SHP77 (cell line): ENCODE measurements at regions not wholly inside any gene's neighbourhood (a gene's known extent, or its start where the extent isn't known, plus 50 kb on each side); places are given as distances from the start of the nearest gene placed in this dataset.
"Not testable (repeated sequence)": the region's sequence is repeated elsewhere in the genome, so short reads cannot be mapped to it uniquely, and the experiment has no call there.

ENCODE experiments used
- DNase-seq, 2 experiments: peaks; one replicate each; lab custom pipeline; 2025; lab: John Stamatoyannopoulos, UW

- peak; percentile 18 to 48 for DNase-seq
Measured at GRCh38 chr13:89361909-89362308, 1690.7 kb downstream of the SLITRK5 start.

- DNase-seq = no peak
Measured at GRCh38 chr13:89363144-89363543, 1692.0 kb downstream of the SLITRK5 start.

- no peak for DNase-seq
Measured at GRCh38 chr13:89372193-89372592, 1701.0 kb downstream of the SLITRK5 start.

GRCh38 chr13:89375839-89376238, 1704.7 kb downstream of the SLITRK5 start:
- DNase-seq = peak; percentile 10 to 16

- no peak for DNase-seq
Measured at GRCh38 chr13:89380101-89380500, 1708.9 kb downstream of the SLITRK5 start.

GRCh38 chr13:89382981-89383380, 1711.8 kb downstream of the SLITRK5 start:
- DNase-seq = no peak

GRCh38 chr13:89383891-89384290, 1712.7 kb downstream of the SLITRK5 start:
- no peak for DNase-seq

- no peak for DNase-seq
Measured at GRCh38 chr13:89393758-89394304, 1722.7 kb downstream of the SLITRK5 start.

GRCh38 chr13:89401264-89401675, 1730.1 kb downstream of the SLITRK5 start:
- DNase-seq = no peak

- DNase-seq = no peak
Measured at GRCh38 chr13:89402211-89402610, 1731.0 kb downstream of the SLITRK5 start.

- DNase-seq = not testable (repeated sequence)
Measured at GRCh38 chr13:89406096-89406495, 1734.9 kb downstream of the SLITRK5 start.

GRCh38 chr13:89407357-89407756, 1736.2 kb downstream of the SLITRK5 start:
- DNase-seq = no peak

- DNase-seq = no peak
Measured at GRCh38 chr13:89432997-89433396, 1761.8 kb downstream of the SLITRK5 start.

GRCh38 chr13:89434624-89435023, 1763.5 kb downstream of the SLITRK5 start:
- DNase-seq = not testable (repeated sequence)

- DNase-seq = no peak
Measured at GRCh38 chr13:89454681-89455080, 1783.5 kb downstream of the SLITRK5 start.

- no peak for DNase-seq
Measured at GRCh38 chr13:89455225-89455624, 1784.1 kb downstream of the SLITRK5 start.

- no peak for DNase-seq
Measured at GRCh38 chr13:89455741-89456140, 1784.6 kb downstream of the SLITRK5 start.

GRCh38 chr13:89457977-89458376, 1786.8 kb downstream of the SLITRK5 start:
- no peak for DNase-seq

GRCh38 chr13:89458456-89458855, 1787.3 kb downstream of the SLITRK5 start:
- DNase-seq = no peak

- DNase-seq = not testable (repeated sequence)
Measured at GRCh38 chr13:89460895-89461294, 1789.7 kb downstream of the SLITRK5 start.

- no peak for DNase-seq
Measured at GRCh38 chr13:89465366-89465765, 1794.2 kb downstream of the SLITRK5 start.

- DNase-seq = no peak
Measured at GRCh38 chr13:89468081-89468480, 1796.9 kb downstream of the SLITRK5 start.

GRCh38 chr13:89470901-89471300, 1799.7 kb downstream of the SLITRK5 start:
- no peak for DNase-seq

GRCh38 chr13:89474432-89474831, 1803.3 kb downstream of the SLITRK5 start:
- no peak for DNase-seq
